ENCODE measurements at regions not wholly inside any gene's neighbourhood (a gene's known extent, or its start where the extent isn't known, plus 50 kb on each side); places are given as distances from the start of the nearest gene placed in this dataset.

DNA sequence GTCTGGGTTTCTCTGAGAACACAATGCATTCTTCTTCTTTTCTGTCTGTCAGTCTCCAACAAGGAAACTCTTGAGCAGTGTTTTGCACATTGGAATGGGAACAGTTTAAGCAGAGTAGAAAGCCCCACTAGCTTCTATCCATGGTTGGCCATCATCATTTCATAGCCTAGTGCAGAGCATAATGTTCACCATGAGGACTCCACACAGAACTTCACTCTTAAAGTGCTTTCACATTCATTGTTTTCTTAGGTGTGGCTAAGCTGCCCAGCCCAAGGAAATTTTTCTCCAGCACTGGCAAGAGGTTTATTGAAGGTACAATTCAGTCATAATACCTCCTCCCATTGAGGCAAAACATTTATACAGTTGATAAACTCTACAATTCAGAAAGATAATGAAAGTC is 503.0 kb upstream of the CD180 start:
- H3K36me3 ChIP-seq (ENCODE audit: control insufficient read depth, low read length) = no peaks in the 10 kb centered on the region
- H3K4me1 ChIP-seq (ENCODE audit: control insufficient read depth, low read length) = no peaks in the 10 kb centered on the region
- H3K4me2 ChIP-seq (ENCODE audit: low read length) = no peak overlapping the region
- no peak for TF ChIP-seq EZH2phosphoT487 (IDR thresholded peaks at IDR 0.05; ENCODE audit: borderline replicate concordance, low read length)
- TF ChIP-seq, protein P1, sequence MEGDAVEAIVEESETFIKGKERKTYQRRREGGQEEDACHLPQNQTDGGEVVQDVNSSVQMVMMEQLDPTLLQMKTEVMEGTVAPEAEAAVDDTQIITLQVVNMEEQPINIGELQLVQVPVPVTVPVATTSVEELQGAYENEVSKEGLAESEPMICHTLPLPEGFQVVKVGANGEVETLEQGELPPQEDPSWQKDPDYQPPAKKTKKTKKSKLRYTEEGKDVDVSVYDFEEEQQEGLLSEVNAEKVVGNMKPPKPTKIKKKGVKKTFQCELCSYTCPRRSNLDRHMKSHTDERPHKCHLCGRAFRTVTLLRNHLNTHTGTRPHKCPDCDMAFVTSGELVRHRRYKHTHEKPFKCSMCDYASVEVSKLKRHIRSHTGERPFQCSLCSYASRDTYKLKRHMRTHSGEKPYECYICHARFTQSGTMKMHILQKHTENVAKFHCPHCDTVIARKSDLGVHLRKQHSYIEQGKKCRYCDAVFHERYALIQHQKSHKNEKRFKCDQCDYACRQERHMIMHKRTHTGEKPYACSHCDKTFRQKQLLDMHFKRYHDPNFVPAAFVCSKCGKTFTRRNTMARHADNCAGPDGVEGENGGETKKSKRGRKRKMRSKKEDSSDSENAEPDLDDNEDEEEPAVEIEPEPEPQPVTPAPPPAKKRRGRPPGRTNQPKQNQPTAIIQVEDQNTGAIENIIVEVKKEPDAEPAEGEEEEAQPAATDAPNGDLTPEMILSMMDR (IDR thresholded peaks at IDR 0.05; ENCODE audit: low read depth, low read length, poor library complexity, severe bottlenecking) = no peak
- H3K79me2 ChIP-seq (ENCODE audit: control insufficient read depth, low read length) = no peaks in the 10 kb centered on the region
- no peak overlapping the region for H3K27ac ChIP-seq (ENCODE audit: low read depth, low read length)
- H4K20me1 ChIP-seq (ENCODE audit: control insufficient read depth, insufficient read depth, low read depth, low read length) = no peaks in the 10 kb centered on the region
- no peaks in the 10 kb centered on the region for H3F3A ChIP-seq (ENCODE audit: control insufficient read depth, insufficient read depth)
- H3K9me3 ChIP-seq (ENCODE audit: control insufficient read depth, insufficient read depth, low read length) = no peaks in the 10 kb centered on the region
- no peaks in the 10 kb centered on the region for H3K27me3 ChIP-seq (ENCODE audit: control insufficient read depth, low read length)
- no peak overlapping the region for H3K4me3 ChIP-seq (ENCODE audit: low read length)
- H3K9me2 ChIP-seq (replicated peaks; ENCODE audit: control insufficient read depth, low read length) = no peaks in the 10 kb centered on the region

DNA sequence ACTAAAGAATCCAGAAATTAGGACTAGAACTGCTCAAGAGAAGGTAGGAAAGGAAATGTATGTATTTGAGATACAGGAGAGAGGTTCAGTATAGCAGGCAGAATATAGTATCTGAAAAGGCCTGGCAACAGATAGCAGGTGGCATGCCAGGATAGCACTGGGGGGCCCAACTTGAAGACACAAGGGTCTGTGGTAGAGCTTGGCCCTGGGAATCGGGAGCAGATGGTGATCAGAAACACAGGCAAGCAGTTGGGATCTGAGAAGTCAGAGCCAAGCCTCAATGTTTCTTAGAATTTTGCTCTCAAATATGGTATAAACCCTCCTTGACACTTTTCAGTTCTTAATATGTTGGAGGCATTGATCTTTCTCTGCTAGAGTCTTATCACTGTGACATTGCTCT is 499.8 kb upstream of the CD180 start:
- no peaks in the 10 kb centered on the region for H3K36me3 ChIP-seq (ENCODE audit: control insufficient read depth, low read length)
- no peaks in the 10 kb centered on the region; the same call in 1 of the 2 replicates for H3K9me2 ChIP-seq (replicated peaks; ENCODE audit: control insufficient read depth, low read length)
- no peaks in the 10 kb centered on the region for H3K4me1 ChIP-seq (ENCODE audit: control insufficient read depth, low read length)
- TF ChIP-seq, protein P1 (IDR thresholded peaks at IDR 0.05; ENCODE audit: low read depth, low read length, poor library complexity, severe bottlenecking) = no peak
- no peak for TF ChIP-seq EZH2phosphoT487 (IDR thresholded peaks at IDR 0.05; ENCODE audit: borderline replicate concordance, low read length)
- H3K4me3 ChIP-seq (ENCODE audit: low read length) = no peak overlapping the region
- H3K79me2 ChIP-seq (ENCODE audit: control insufficient read depth, low read length) = no peaks in the 10 kb centered on the region
- no peak overlapping the region for H3K27ac ChIP-seq (ENCODE audit: low read depth, low read length)
- H4K20me1 ChIP-seq (ENCODE audit: control insufficient read depth, insufficient read depth, low read depth, low read length) = no peaks in the 10 kb centered on the region
- no peaks in the 10 kb centered on the region for H3K9me3 ChIP-seq (ENCODE audit: control insufficient read depth, insufficient read depth, low read length)
- no peaks in the 10 kb centered on the region for H3F3A ChIP-seq (ENCODE audit: control insufficient read depth, insufficient read depth)
- no peak overlapping the region for H3K4me2 ChIP-seq (ENCODE audit: low read length)
- H3K27me3 ChIP-seq (ENCODE audit: control insufficient read depth, low read length) = no peaks in the 10 kb centered on the region

DNA sequence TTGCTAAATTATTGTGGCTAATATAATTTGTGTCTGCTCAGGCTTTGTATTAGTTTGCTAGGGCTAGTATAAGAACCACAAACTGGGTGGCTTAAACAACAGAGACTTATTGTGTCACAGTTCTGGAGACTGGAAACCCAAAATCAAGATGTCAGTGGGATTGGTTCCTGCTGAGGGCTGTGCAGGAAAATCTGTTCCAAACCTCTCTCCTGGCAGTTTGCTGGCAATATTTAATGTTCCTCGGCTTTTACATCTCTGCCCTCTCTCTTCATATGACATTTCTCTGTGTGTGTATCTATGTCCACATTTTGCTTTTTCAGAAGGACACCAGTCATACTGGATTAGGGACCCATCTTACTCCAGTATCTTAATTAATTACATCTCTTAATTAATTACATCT is 498.8 kb upstream of the CD180 start:
- Histone ChIP-seq H3K36me3 (ENCODE audit: control insufficient read depth, low read length) (no peaks in the 10 kb centered on the region), H3K9me3 (ENCODE audit: control insufficient read depth, insufficient read depth, low read length) (no peaks in the 10 kb centered on the region), H3K27me3 (ENCODE audit: control insufficient read depth, low read length) (no peaks in the 10 kb centered on the region), H3K9me2 (replicated peaks; ENCODE audit: control insufficient read depth, low read length) (no peaks in the 10 kb centered on the region; the same call in 1 of the 2 replicates), H3K79me2 (ENCODE audit: control insufficient read depth, low read length) (no peaks in the 10 kb centered on the region), H3F3A (ENCODE audit: control insufficient read depth, insufficient read depth) (no peaks in the 10 kb centered on the region), H3K27ac (ENCODE audit: low read depth, low read length) (no peak overlapping the region), H3K4me3 (ENCODE audit: low read length) (no peak overlapping the region), H3K4me1 (ENCODE audit: control insufficient read depth, low read length) (no peaks in the 10 kb centered on the region), H3K4me2 (ENCODE audit: low read length) (no peak overlapping the region), H4K20me1 (ENCODE audit: control insufficient read depth, insufficient read depth, low read depth, low read length) (no peaks in the 10 kb centered on the region)
- no peak for TF ChIP-seq EZH2phosphoT487 (IDR thresholded peaks at IDR 0.05; ENCODE audit: borderline replicate concordance, low read length)

DNA sequence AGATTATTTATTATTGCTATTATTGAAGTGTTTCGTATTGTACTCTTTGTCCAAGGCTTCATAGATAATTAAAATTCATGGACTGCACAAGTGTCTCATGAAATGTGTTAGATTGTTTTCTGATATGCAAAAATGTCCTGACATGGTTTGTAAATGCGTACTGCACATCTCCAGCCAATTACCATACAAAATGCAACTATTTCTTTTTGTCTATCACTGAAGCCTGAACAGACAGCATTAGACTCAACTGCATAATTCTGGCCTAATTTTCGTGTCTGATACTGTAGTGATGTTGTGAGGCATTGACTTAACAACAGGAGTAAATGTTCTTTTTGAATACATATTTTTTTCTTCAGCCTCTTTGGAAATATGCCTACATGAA is 498.2 kb upstream of the CD180 start:
- no peaks in the 10 kb centered on the region for H3K9me3 ChIP-seq (ENCODE audit: control insufficient read depth, insufficient read depth, low read length)
- no peaks in the 10 kb centered on the region for H3K4me1 ChIP-seq (ENCODE audit: control insufficient read depth, low read length)
- no peaks in the 10 kb centered on the region for H3K27me3 ChIP-seq (ENCODE audit: control insufficient read depth, low read length)
- H3F3A ChIP-seq (ENCODE audit: control insufficient read depth, insufficient read depth) = no peaks in the 10 kb centered on the region
- TF ChIP-seq, protein P1 (IDR thresholded peaks at IDR 0.05; ENCODE audit: low read depth, low read length, poor library complexity, severe bottlenecking) = no peak
- TF ChIP-seq EZH2phosphoT487 (IDR thresholded peaks at IDR 0.05; ENCODE audit: borderline replicate concordance, low read length) = no peak
- H3K27ac ChIP-seq (ENCODE audit: low read depth, low read length) = no peak overlapping the region
- no peak overlapping the region for H3K4me3 ChIP-seq (ENCODE audit: low read length)
- no peaks in the 10 kb centered on the region for H3K79me2 ChIP-seq (ENCODE audit: control insufficient read depth, low read length)
- no peaks in the 10 kb centered on the region for H3K36me3 ChIP-seq (ENCODE audit: control insufficient read depth, low read length)
- H3K9me2 ChIP-seq (replicated peaks; ENCODE audit: control insufficient read depth, low read length) = no peaks in the 10 kb centered on the region; the same call in 1 of the 2 replicates
- H4K20me1 ChIP-seq (ENCODE audit: control insufficient read depth, insufficient read depth, low read depth, low read length) = no peaks in the 10 kb centered on the region
- no peak overlapping the region for H3K4me2 ChIP-seq (ENCODE audit: low read length)

Measured in DOHH2 (cell line).